Astrocyte (in vitro differentiated cells and primary cell): ENCODE measurements at regions not wholly inside any gene's neighbourhood (a gene's known extent, or its start where the extent isn't known, plus 50 kb on each side); places are given as distances from the start of the nearest gene placed in this dataset.

Experiments used
- DNase-seq: peaks from one replicate; pipeline ENCODE4 v3.0.0-alpha.2; 2010; ENCODE audit warnings: low read depth
- FAIRE-seq: peaks from 2 replicates; lab custom pipeline; 2011; peaks lifted over from hg19 to GRCh38; lab: Jason Lieb, UNC
- H2AFZ ChIP-seq: 2 replicates; pipeline ENCODE4 v1.6.0; 2012; ENCODE audit warnings: low read depth, low read length, inconsistent platforms
- H3K27ac ChIP-seq: 2 replicates; pipeline ENCODE4 v1.5.1; 2011; ENCODE audit warnings: low read depth, low read length, inconsistent platforms
- H3K27me3 ChIP-seq: 2 replicates; pipeline ENCODE4 v1.6.0; 2011; ENCODE audit warnings: low read length, inconsistent platforms; ENCODE audit not compliant: insufficient read depth
- H3K36me3 ChIP-seq: 2 replicates; pipeline ENCODE4 v1.5.1; 2011; ENCODE audit warnings: low read length, inconsistent platforms; ENCODE audit not compliant: insufficient read depth
- H3K4me1 ChIP-seq: 2 replicates; pipeline ENCODE4 v1.5.1; 2011; ENCODE audit warnings: low read length, inconsistent platforms; ENCODE audit not compliant: insufficient read depth
- H3K4me2 ChIP-seq: 2 replicates; pipeline ENCODE4 v1.6.0; 2012; ENCODE audit warnings: low read length, inconsistent platforms
- H3K4me3 ChIP-seq: 2 replicates; pipeline ENCODE4 v1.5.1; 2011; ENCODE audit warnings: low read depth, mild to moderate bottlenecking, low read length, inconsistent platforms; ENCODE audit not compliant: insufficient read depth
- H3K79me2 ChIP-seq: 2 replicates; pipeline ENCODE4 v1.6.0; 2012; ENCODE audit warnings: mild to moderate bottlenecking, low read length, inconsistent platforms; ENCODE audit not compliant: insufficient read depth
- H3K9ac ChIP-seq: 2 replicates; pipeline ENCODE4 v1.6.0; 2012; ENCODE audit warnings: mild to moderate bottlenecking, low read length, inconsistent platforms
- H3K9me3 ChIP-seq: 2 replicates; pipeline ENCODE4 v1.5.1; 2012; ENCODE audit warnings: low read depth, mild to moderate bottlenecking, low read length, inconsistent platforms; ENCODE audit not compliant: insufficient read depth
- H4K20me1 ChIP-seq: 2 replicates; pipeline ENCODE4 v1.6.0; 2012; ENCODE audit warnings: low read length, inconsistent platforms; ENCODE audit not compliant: insufficient read depth
- H3K27ac Mint-ChIP-seq: one replicate; pipeline ENCODE4 v1.8.0; 2021; ENCODE audit warnings: mild to moderate bottlenecking, mixed read lengths; ENCODE audit not compliant: unreplicated experiment
- H3K27me3 Mint-ChIP-seq: one replicate; pipeline ENCODE4 v1.8.0; 2021; ENCODE audit warnings: low read depth, mixed read lengths; ENCODE audit not compliant: unreplicated experiment
- H3K36me3 Mint-ChIP-seq: one replicate; pipeline ENCODE4 v1.8.0; 2021; ENCODE audit warnings: low read depth, mixed read lengths; ENCODE audit not compliant: unreplicated experiment
- H3K4me1 Mint-ChIP-seq: one replicate; pipeline ENCODE4 v1.8.0; 2021; ENCODE audit warnings: low read depth, mixed read lengths; ENCODE audit not compliant: unreplicated experiment
- H3K4me3 Mint-ChIP-seq: one replicate; pipeline ENCODE4 v1.8.0; 2021; ENCODE audit warnings: mild to moderate bottlenecking, moderate library complexity, mixed read lengths; ENCODE audit not compliant: unreplicated experiment
- H3K9me3 Mint-ChIP-seq: one replicate; pipeline ENCODE4 v1.8.0; 2021; ENCODE audit warnings: mild to moderate bottlenecking, mixed read lengths; ENCODE audit not compliant: unreplicated experiment
- CTCF ChIP-seq: IDR thresholded peaks from 2 replicates; pipeline ENCODE4 v1.5.1; 2011; ENCODE audit warnings: low read depth, mild to moderate bottlenecking, inconsistent platforms, low read length, moderate library complexity; ENCODE audit not compliant: insufficient read depth
- EZH2 ChIP-seq: IDR thresholded peaks from 2 replicates; pipeline ENCODE4 v1.6.1; 2012; ENCODE audit warnings: mild to moderate bottlenecking, low read length, inconsistent platforms; ENCODE audit not compliant: insufficient read depth

DNA sequence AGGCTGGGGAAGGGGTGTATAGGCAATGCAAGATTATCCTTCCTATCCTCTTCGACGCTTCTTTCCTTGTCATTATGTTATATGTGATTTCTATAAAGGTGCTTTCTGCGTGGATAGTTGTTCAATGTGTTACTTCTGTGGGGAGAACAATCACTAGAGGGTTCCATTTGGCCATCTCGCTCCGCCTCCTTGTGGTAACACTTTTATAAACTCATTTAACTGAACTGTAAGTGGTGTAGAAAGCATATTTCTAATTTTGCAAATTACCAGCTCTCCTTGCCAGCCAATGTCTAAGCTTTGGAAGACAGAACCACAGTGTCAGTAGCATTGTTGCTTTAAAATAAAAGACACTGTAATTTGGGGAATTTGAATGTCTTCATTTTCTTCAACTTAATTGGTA lies 1093.7 kb upstream of the MIR17HG start:
- no peak for FAIRE-seq
- Histone ChIP-seq H3K9ac (no peak overlapping the region), H3K4me3 (no peak overlapping the region), H3K27me3 (no peaks in the 10 kb centered on the region), H3K36me3 (no peaks in the 10 kb centered on the region), H4K20me1 (no peaks in the 10 kb centered on the region), H2AFZ (no peak overlapping the region), H3K4me2 (no peak overlapping the region), H3K9me3 (no peaks in the 10 kb centered on the region), H3K27ac (no peak overlapping the region), H3K4me1 (no peaks in the 10 kb centered on the region), H3K79me2 (no peaks in the 10 kb centered on the region)
- Mint-ChIP-seq H3K27me3 (no peaks in the 10 kb centered on the region), H3K27ac (no peak overlapping the region), H3K4me3 (no peak overlapping the region), H3K9me3 (peaks cover 6% of the 10 kb centered on the region), H3K4me1 (no peaks in the 10 kb centered on the region), H3K36me3 (no peaks in the 10 kb centered on the region)
- no peak for DNase-seq
- TF ChIP-seq EZH2: no peak
- TF ChIP-seq CTCF: no peak

GRCh38 chr13:90254437-90254836 lies 1093.0 kb upstream of the MIR17HG start:
- H3K9ac ChIP-seq: no peak overlapping the region
- H3K4me1 Mint-ChIP-seq: no peaks in the 10 kb centered on the region
- no peak for DNase-seq

More at GRCh38 chr13:90254437-90254836, 1093.0 kb upstream of the MIR17HG start:
- no peaks in the 10 kb centered on the region for H4K20me1 ChIP-seq
- H3K27ac ChIP-seq: no peak overlapping the region
- Mint-ChIP-seq H3K27me3 (no peaks in the 10 kb centered on the region), H3K4me3 (no peak overlapping the region), H3K27ac (no peak overlapping the region), H3K9me3 (peaks cover 6% of the 10 kb centered on the region), H3K36me3 (no peaks in the 10 kb centered on the region)
- H2AFZ ChIP-seq: no peak overlapping the region
- H3K36me3 ChIP-seq: no peaks in the 10 kb centered on the region
- TF ChIP-seq CTCF: no peak
- no peak for TF ChIP-seq EZH2
- no peak overlapping the region for H3K4me3 ChIP-seq
- no peak for FAIRE-seq
- H3K4me2 ChIP-seq: no peak overlapping the region
- no peaks in the 10 kb centered on the region for H3K79me2 ChIP-seq
- H3K4me1 ChIP-seq: no peaks in the 10 kb centered on the region
- no peaks in the 10 kb centered on the region for H3K9me3 ChIP-seq
- H3K27me3 ChIP-seq: no peaks in the 10 kb centered on the region
